ENCODE measurements at regions not wholly inside any gene's neighbourhood (a gene's known extent, or its start where the extent isn't known, plus 50 kb on each side); places are given as distances from the start of the nearest gene placed in this dataset.

- DNase-seq (ENCODE audit: low spot score) = no peak
- in situ Hi-C loops (cut with HindIII; ENCODE audit: low sequenced_read_pairs) = no loop called here
Measured at GRCh38 chr14:94903883-94904282, 134.0 kb upstream of the GSC start.

GRCh38 chr14:94903338-94903737 is 133.4 kb upstream of the GSC start:
- DNase-seq (ENCODE audit: low spot score) = no peak
- in situ Hi-C loops (cut with HindIII; ENCODE audit: low sequenced_read_pairs) = no loop called here

GRCh38 chr14:94897561-94897960 is 127.6 kb upstream of the GSC start:
- in situ Hi-C loops (cut with HindIII; ENCODE audit: low sequenced_read_pairs) = no loop called here
- no peak for DNase-seq (ENCODE audit: low spot score)

- in situ Hi-C loops (cut with HindIII; ENCODE audit: low sequenced_read_pairs) = no loop called here
- no peak for DNase-seq (ENCODE audit: low spot score)
Measured at GRCh38 chr14:94897082-94897481, 127.2 kb upstream of the GSC start.

GRCh38 chr14:94893411-94894160 is 123.7 kb upstream of the GSC start:
- in situ Hi-C loops (cut with HindIII; ENCODE audit: low sequenced_read_pairs) = no loop called here
- no peak for DNase-seq (ENCODE audit: low spot score)

GRCh38 chr14:94890785-94891184 is 120.9 kb upstream of the GSC start:
- in situ Hi-C loops (cut with HindIII; ENCODE audit: low sequenced_read_pairs) = no loop called here
- DNase-seq (ENCODE audit: low spot score) = no peak

- in situ Hi-C loops (cut with HindIII; ENCODE audit: low sequenced_read_pairs) = no loop called here
- no peak for DNase-seq (ENCODE audit: low spot score)
Measured at GRCh38 chr14:94889520-94890312, 119.8 kb upstream of the GSC start.

GRCh38 chr14:94888121-94888520 is 118.2 kb upstream of the GSC start:
- DNase-seq (ENCODE audit: low spot score) = no peak
- in situ Hi-C loops (cut with HindIII; ENCODE audit: low sequenced_read_pairs) = no loop called here

GRCh38 chr14:94887591-94887990 is 117.7 kb upstream of the GSC start:
- no peak for DNase-seq (ENCODE audit: low spot score)
- in situ Hi-C loops (cut with HindIII; ENCODE audit: low sequenced_read_pairs) = no loop called here

- in situ Hi-C loops (cut with HindIII; ENCODE audit: low sequenced_read_pairs) = no loop called here
- DNase-seq (ENCODE audit: low spot score) = no peak
Measured at GRCh38 chr14:94886931-94887330, 117.0 kb upstream of the GSC start.

GRCh38 chr14:94885481-94886155 is 115.7 kb upstream of the GSC start:
- in situ Hi-C loops (cut with HindIII; ENCODE audit: low sequenced_read_pairs) = no loop called here
- DNase-seq (ENCODE audit: low spot score) = no peak

GRCh38 chr14:94884616-94885230 is 114.8 kb upstream of the GSC start:
- in situ Hi-C loops (cut with HindIII; ENCODE audit: low sequenced_read_pairs) = no loop called here
- no peak for DNase-seq (ENCODE audit: low spot score)

GRCh38 chr14:94882401-94882800 is 112.5 kb upstream of the GSC start:
- no peak for DNase-seq (ENCODE audit: low spot score)
- in situ Hi-C loops (cut with HindIII; ENCODE audit: low sequenced_read_pairs) = no loop called here

GRCh38 chr14:94880876-94881275 is 111.0 kb upstream of the GSC start:
- DNase-seq (ENCODE audit: low spot score) = no peak
- in situ Hi-C loops (cut with HindIII; ENCODE audit: low sequenced_read_pairs) = no loop called here

- no peak for DNase-seq (ENCODE audit: low spot score)
- in situ Hi-C loops (cut with HindIII; ENCODE audit: low sequenced_read_pairs) = no loop called here
Measured at GRCh38 chr14:94880106-94880505, 110.2 kb upstream of the GSC start.

GRCh38 chr14:94879537-94879936 is 109.6 kb upstream of the GSC start:
- in situ Hi-C loops (cut with HindIII; ENCODE audit: low sequenced_read_pairs) = no loop called here
- DNase-seq (ENCODE audit: low spot score) = no peak

GRCh38 chr14:94876306-94876705 is 106.4 kb upstream of the GSC start:
- no peak for DNase-seq (ENCODE audit: low spot score)
- in situ Hi-C loops (cut with HindIII; ENCODE audit: low sequenced_read_pairs) = no loop called here

- no peak for DNase-seq (ENCODE audit: low spot score)
- in situ Hi-C loops (cut with HindIII; ENCODE audit: low sequenced_read_pairs) = no loop called here
Measured at GRCh38 chr14:94875256-94875655, 105.3 kb upstream of the GSC start.

GRCh38 chr14:94868772-94869072 is 98.8 kb upstream of the GSC start:
- DNase-seq (ENCODE audit: low spot score) = no peak
- in situ Hi-C loops (cut with HindIII; ENCODE audit: low sequenced_read_pairs) = no loop called here
